8988T (cell line): ENCODE measurements at regions not wholly inside any gene's neighbourhood (a gene's known extent, or its start where the extent isn't known, plus 50 kb on each side); places are given as distances from the start of the nearest gene placed in this dataset.

Experiments used
- DNase-seq: peaks from one replicate; pipeline ENCODE4 v3.0.0; 2011

DNA sequence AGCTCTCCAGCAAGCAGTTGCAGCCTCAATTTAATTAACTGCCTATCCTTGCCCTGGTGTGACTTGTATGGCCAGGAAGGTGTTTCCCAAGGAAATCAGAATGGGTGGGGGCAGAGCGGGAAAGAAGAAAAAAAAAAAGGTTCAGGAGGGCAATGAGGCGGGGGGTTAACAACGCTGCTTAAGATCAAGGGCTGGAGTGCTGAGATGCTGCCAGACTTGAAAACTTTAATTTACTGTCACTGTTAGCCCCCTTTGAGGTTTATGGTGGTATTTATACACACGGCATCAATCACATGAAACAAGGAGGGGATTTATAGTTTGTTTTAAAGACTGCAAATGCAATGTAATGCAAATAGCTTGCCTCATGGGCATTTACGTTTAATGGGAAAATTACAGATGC, 319.4 kb upstream of the NR2F2 start:
- DNase-seq = no peak

DNA sequence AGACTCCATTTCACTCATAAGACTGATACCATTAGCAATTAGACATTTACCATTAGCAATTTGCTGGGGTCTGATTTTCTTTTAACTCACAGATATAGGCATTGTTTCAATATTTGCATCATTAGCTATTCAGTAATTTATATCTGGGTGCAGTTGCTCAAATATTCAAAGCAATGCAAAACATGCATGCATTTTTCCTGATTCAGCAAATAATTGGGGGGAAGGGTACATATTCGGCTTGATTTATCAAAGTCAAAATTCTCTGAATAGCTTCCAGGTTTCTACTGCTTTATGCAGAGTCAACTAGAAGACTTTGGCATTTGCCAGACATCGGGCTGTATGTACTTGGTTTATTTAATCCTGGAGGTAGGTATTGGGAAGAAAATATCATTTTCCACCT, 315.6 kb upstream of the NR2F2 start:
- DNase-seq = no peak

DNA sequence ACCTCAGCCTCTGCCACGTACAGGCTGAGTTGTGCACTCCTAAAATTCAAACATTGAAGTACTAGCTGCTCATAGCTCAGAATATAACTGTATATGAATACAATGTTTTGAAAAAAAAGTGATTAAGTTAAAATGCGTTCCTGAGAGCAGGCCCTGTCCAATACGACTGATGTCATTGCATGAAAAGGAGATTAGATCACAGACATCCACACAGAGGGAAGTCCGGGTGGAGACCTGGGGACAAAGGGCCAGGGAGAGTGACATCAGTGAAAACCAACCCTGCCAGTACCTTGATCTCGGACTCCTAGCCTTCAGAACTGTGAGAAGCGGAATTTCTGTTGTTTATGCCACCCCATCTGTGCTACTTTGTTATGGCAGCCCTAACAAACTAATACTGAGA, 311.4 kb upstream of the NR2F2 start:
- no peak for DNase-seq

DNA sequence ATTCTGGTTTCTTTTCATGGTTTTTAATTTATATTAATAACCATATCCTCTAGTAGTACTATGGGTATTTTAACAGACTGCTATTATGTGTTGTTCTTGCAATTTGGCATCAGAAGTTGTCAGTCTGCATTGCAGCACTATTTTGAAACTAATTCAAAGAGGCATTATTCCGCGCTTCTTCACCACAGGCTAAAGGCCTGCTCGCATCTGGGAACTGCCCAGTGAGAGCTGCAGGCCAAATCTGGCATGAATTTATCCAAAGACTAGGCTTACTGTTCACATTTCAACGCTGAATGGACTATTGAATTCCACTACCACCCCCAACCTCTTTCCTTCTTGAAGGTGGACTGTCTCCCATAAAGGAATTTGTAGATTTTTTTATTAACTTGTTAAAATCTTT, 310.4 kb upstream of the NR2F2 start:
- no peak for DNase-seq

DNA sequence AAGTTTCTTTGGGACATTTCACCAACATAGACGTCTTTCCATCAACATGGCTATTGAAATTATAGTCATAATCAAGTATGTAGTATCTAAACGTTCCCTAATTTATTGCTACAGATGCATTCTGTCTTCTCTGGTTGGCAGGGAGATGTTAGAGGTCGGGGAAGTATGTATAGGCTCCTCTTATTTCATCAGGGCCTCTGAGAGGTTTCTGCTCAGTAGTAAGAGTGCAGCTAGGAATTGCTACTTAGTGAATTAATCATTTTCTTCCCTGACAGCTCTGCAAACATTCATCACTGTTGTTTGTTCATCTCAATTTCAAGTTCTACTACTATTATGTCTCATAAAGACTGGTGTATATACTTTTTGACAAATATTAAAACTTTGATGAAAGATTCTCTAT, 309.7 kb upstream of the NR2F2 start:
- no peak for DNase-seq

DNA sequence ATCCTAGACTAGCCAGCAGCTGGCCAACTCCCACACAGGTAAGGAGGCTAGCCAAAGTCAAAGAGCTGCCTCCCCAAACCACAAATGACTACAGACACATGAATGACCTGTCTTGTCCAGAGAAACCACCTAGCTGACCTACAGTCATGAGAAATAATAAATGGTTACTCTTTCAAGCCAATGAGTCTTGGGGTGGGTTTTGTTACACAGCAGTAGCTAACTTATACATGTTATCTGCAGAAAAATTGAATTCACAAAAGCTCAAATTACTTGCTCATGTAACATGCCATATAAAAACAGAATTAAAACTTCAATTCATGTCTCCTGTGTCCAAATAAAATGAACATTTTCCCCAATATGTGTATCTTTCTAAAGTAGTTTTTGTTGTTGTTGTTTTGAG, 307.4 kb upstream of the NR2F2 start:
- no peak for DNase-seq

DNA sequence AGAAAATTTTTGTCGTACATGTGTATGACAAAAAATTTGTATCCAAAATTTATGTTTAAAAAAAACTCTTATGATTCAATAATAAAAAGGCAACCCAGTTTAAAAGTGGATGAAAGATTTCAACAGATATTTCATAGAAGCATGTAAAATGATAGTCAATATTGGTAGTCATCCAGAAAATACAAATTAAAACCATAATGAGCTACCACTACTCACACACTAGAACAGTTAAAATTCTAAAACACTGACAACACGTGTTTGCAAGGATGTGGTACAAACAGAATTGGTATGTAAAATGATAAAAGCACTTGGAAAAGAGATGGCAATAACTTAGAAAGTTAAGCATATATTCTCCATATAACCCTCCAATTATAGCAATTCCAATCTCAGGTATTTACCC, 303.0 kb upstream of the NR2F2 start:
- DNase-seq = no peak

DNA sequence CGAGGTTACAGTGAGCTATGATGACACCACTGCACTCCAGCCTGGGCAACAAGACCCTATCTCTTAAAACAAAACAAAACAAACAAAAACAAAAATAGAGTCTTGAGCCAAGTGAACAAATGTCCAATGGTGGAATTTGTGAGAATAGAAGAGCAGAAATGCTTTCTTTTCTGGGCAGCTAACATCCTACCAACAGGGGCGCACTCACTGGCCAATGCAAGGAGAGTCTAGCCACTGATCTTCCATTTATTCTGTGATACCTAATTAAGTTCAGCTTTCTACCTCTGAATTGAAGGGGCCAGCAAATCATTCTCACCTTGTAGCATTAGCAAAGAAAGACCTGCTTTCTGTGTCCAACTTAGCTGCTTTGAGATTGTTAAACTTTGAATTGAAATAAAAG, 301.9 kb upstream of the NR2F2 start:
- no peak for DNase-seq

DNA sequence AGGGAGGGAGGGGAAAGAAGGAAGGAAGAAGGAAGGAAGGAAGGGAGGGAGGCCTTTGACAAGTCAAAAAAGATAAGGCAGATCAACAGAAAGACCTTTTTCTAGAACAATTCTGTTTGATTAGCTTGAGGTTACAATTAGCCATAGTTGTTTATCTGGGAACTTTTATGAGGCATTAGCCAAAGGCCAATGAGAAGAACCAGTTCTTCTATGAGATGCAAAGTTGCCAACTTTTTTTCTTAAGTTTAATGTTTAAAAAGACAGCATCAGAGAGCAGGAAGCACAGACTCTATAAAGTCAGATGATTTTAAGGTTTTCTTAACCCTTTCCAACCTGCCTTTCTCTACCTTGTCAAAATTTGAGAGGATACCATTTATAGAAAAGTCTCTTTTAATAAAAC, 301.3 kb upstream of the NR2F2 start:
- no peak for DNase-seq

DNA sequence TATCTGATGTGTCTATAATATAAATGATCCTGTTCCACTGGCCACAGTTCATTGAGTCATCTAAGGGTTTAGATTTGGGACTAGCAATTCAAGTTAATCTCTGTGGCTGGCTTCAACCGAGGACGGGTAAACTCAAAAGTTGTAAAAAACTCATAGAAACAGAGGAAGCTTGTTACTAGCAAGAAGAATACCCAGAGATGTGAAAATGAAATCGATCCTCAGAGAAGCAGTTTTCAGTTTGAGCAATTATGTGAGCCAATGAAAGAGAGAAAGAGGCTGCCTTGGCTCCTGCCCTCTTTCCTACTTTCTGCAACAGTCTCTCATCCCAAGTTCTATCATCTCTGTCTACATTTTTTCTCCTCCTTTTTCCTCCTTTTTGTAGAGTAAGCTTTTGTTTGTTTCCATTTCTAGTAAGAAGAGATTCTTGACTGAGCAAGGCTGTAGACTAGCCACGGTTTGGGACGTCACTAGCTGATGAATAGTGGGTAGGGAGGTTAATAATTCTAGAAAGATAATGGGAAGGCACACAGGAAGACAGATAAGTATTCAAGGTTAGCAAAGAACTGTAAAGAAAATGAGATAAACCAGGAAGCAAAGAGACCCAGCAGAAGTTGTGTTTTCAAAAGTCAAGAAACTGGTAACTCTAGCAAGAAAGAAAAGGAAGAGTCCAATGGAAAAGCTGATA, 298.9 kb upstream of the NR2F2 start:
- no peak for DNase-seq

DNA sequence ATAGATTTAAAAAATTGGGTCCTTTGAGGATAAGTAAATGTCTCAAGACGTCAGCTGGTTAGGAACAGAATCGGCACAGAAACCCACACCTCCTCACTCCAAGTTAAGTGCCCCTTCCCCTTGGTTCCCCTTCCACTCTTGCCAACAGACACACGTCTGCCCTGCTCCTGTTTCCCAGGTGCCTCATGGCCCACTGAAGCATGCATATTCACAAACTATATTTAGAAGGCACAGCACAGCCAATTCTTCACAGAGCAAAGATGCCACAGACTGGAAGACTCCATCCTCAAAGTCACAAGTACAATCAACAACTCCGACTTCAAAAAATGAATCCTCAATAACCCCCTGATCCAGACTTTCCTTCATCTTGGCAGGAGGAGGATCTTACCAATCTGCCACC, 295.4 kb upstream of the NR2F2 start:
- no peak for DNase-seq

DNA sequence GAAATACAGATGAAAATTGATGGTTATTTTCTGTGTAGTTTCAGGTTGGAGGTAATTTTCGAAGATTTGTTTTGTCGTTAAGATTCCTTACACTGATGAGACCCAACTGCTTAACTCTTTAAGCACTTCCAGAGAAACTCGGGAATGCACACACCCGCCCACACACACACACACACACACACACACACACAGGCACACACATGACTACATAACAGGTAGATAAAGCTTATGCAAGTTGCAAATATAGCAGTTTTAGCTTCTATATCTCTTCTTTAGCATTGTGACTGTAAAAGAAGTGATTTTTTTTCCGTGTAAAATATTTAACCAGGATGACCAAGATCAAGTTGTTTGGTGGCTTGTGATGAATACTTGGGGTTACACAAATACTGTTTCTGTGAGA, 294.9 kb upstream of the NR2F2 start:
- DNase-seq = no peak

DNA sequence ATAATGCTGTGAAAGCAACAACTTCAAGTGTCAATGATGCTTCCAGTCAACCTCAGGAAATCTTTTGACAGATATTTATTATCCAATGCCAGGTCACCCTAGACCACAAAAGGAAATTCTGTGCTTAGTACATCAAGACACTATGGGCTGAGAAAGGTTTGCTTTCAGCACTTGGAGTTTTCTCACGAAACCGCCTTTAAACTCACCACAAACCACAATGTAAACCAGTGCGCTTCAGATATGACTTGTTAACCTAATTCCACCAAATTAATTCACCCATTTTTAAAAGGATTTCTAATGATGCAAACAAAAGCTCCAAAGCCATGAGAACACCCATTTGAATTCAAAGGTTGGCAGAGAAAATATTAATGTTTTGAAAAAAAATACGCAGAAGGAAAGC, 292.9 kb upstream of the NR2F2 start:
- no peak for DNase-seq

DNA sequence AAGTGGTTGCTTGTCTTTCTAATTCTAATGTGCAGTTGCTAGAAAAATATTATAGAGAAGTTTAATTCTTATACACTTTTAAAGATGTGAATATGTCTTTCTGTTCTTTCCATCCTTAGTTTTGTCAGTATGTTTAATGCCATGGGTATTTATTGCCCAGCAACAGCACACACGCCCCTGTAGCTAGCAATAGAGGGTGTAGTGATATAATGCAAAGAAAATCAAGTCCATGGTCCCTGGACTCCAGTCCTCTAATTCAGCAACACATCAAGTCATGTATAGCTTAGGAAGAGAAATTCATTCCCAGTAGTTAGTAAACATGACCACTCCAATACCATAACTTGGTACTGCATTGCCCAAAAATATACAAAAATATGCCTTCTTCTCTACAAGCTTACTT, 292.4 kb upstream of the NR2F2 start:
- DNase-seq = no peak

DNA sequence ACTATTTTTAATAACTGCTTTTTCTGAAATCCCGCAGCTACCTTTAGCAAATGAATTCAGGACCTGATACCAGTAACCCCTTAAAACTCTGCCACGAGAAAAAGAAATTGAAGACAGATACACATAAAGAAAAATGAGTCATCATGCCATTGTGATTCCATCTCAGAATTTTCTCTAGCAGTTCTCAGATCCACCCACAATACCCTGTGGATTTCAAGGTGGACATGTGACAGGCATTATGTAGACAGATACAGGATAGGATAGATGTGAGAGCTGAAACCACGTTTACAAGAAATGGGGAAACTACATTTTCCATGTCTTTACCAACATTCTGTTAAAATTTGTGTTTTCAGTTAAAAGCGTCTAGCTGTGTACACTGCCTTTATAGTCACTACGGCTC, 291.9 kb upstream of the NR2F2 start:
- no peak for DNase-seq

DNA sequence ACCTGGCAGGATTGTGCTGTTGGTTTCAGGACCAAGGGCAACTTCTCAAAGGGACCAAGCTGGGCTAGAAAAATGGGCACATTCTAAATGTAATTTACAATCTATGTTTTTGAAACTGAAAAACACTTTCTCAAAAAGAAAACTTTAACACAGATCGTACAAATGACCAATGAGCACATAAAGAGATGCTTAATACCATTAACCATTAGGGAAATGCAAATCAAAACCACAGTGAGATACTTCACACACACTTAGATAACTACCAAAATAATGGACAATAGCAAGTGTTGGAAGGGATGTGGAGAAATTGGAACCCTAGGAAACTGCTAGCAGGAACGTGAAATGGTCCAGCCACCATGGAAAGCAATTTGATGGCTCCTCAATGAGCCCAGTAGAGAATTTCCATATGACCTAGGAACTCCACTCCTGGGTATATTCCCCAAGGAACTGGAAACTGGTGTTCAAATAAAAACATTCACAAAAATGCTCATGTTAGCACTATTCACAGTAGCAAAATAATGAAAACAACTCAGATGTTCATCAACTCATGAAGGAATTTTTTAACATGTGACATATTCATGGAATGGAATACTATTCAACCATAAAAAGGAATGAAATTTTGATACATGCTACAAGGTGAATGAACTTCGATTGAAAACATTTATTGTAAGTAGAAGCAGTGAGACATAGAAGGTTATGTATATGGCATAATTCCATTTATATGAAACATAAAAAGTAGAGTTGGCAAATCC, 288.3 kb upstream of the NR2F2 start:
- no peak for DNase-seq

DNA sequence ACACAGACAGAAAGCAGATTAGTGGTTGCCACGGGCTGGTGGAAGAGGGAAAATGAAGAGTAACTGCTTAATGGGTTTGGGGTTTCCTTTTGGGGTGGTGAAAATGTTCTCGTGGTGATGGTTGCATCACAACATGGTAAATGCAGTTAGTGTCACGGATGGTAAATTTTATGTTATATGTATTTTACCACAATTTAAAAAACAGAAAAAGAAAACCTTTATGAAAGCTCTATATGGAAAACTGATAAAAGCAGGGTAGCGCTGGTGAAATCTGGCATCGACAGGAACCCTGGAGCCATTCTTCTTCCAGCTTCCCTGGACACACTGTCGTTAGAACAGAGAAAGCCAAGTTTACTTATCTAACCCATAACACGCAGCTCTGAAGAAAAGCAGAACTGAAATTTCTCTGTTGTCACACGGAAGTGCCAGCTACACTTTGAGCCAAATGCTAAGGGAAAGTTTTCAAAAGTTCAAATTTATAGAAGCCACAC, 287.7 kb upstream of the NR2F2 start:
- no peak for DNase-seq

DNA sequence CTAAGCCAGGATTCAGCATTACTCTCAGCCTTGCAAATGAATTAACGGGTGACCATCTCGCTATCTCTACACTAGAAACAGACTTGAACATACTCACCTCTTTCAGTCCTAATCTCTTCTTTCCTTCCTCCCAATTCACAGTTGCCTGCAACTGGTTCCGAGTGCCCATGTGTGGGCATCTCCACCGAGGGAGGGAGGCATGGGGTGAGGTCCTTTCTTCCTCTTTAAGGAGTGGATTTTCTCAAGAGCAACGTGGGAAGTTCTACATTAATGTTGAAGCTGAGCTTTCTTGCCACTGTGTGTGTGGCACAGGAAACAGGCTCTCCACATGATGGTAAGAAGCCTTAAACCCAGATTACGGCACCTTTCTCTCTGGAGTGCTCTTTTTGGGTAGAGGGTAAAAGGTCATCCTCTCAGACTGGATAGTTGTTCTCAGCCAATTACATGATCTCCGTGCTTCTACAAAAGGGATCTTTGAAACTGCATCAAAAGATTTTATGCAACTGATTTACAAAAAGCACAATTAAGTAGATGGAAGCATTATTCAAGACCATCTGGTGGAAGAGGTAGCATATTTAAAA, 286.8 kb upstream of the NR2F2 start:
- no peak for DNase-seq

DNA sequence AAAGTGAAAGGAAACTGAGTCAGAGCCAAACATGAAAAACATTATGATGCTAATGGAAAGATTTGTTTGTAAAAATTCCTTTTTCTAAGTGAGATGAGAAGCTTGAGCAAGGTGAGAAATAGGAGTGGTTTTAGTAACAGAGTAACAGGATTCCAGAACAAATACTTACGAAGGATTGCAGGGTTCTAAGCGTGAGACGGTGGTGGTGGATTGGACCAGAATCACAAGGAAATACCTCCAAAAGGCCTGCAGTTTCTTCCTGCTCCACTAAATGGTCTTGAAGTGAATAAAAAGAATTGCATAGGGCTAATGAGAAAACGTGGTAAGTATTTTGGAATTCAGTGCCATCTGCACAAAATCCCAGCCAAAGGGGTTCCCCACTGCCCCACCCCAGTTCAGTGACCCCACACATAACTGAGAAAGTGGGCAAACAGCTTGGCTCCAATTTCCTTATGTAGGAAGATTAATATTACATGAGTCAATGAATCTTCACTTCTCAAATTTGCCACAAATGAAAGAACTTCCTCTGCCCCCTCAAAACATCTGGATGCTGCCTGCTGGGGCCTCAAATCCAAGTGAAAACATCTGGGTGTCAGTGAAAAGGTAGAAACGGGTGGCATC, 283.8 kb upstream of the NR2F2 start:
- no peak for DNase-seq

DNA sequence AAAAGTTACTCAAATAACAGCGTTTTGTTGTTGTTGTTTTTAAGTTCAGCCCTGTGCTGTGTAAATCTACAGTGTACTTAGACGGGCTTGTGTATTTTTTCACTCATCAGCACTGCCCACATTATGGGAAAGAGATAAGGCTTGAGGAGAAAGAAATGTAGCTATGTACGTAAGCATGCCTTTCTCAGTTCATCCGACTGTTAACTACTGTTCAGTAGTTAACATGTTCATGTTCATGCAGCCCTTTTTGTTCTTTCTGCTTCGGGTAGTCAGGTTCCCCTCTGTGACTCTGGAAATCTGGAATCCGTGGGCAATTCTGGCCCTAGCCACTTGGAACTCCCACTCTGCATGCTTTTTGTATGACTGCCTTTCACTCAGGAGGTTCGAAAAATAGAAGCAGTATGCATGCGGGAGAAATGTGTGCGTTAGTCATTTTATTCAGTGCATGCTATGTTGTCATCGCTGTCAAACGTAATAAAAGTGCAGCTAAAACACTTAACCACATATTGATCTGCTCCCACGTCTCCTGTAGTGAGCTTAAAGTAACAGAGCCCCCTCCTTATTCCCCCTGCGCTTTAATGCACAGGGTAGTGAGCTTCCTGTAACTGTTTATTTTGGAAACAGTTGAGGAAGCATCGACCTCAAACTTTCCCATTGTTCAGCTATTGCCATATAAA, 283.1 kb upstream of the NR2F2 start:
- DNase-seq = no peak

DNA sequence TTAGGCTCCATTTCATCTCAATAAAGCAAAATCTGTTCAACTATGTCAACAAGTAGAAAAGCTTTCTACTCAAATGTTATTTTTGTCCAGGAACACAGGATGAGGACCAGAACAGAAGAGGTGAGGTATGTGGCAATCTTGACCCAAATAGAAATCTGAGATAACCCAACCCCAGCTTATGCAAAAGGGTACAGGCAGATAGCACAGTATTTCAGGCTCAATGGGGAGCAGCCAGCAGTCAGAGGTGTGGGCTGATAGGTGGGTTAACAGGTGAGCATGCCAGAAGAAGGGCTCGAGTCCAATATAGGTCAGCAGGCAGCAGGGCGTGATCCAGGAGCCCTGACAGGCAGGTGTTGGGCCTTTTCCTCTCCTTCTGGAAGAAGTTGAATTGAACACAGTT, 281.2 kb upstream of the NR2F2 start:
- DNase-seq = no peak

DNA sequence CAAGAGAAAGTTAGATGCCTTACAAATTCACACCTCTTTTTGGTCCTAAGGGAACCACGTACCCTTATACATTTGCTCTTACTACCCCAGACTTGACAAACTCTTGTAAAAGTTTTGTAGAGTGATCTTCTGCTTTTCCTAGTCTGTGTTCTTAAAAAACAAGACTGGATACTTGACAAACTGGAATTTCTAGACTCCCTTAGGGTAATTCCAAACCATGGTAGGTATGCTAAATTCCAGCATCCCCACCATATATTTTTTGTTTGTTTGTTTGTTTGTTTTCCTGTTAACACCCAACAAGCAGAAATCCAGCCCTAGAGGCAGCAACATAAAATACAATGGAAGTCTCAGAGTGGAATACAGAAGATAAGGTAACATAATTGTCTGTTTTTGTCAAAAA, 280.7 kb upstream of the NR2F2 start:
- DNase-seq = no peak

DNA sequence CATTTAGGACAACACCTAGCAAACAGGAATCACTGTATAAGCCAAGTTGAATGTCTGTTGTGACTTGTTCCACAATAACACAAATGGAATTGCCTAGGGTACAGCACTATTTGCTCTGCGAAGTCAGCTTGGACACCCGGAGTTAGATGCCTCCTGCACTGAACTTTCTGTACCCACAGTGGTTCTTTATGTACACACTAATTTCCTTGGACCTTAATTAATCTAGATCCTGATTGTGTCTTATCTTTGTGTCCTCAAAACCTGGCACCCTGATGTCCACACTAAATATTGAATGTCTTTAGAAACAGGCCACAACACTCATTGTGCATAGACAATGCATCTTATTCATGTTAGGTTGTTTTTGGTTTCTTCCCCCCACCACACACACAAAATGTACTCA, 278.9 kb upstream of the NR2F2 start:
- no peak for DNase-seq
